Neural cell (in vitro differentiated cells): ENCODE measurements at regions not wholly inside any gene's neighbourhood (a gene's known extent, or its start where the extent isn't known, plus 50 kb on each side); places are given as distances from the start of the nearest gene placed in this dataset.

Experiments
- EZH2 ChIP-seq: fragments of 200-600, 300-800 bp; shearing (Covaris generic), sonication (generic); IDR thresholded peaks from 2 replicates; pipeline ENCODE4 v1.6.1; 2014; ENCODE audit warnings: antibody characterized with exemption, low read length, borderline replicate concordance, mild to moderate bottlenecking; ENCODE audit not compliant: insufficient read depth, poor library complexity, severe bottlenecking
- MXI1 ChIP-seq: fragments of 450-650 bp; conservative IDR thresholded peaks from 2 replicates; pipeline ENCODE4 v1.6.1; 2014; ENCODE audit warnings: antibody characterized with exemption, mild to moderate bottlenecking; ENCODE audit not compliant: poor library complexity, severe bottlenecking
- POLR2AphosphoS5 ChIP-seq: IDR thresholded peaks from 2 replicates; pipeline ENCODE4 v1.6.1; 2012
- TAF1 ChIP-seq: IDR thresholded peaks from 2 replicates; pipeline ENCODE4 v1.6.1; 2012; ENCODE audit warnings: low read depth
- TF ChIP-seq, protein P1 (sequence below): fragments of 450-650 bp; IDR thresholded peaks from 2 replicates; pipeline ENCODE4 v1.5.1; 2014; ENCODE audit warnings: antibody characterized with exemption, mild to moderate bottlenecking, moderate library complexity; ENCODE audit not compliant: poor library complexity, severe bottlenecking

DNA sequence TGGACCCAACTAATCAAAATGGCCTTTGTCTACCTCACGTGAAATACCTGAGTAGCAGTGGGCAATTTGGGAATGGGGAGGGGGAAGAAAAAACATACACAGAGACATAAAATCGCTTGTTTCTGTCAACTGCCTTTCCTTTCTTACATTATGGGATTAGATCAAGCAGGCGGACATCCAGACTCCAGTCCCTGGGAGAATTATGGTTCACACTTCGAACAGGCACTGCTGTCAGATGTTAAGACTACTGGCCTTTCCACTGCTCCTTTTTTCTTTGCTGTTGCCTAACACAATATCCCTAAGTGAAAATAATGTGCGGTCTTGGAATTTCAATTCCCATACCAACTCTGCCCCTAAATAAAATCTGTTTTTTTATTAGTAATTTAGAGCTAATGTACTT, 1719.7 kb upstream of the SLC10A2 start:
- TF ChIP-seq POLR2AphosphoS5 (no peak), EZH2 (no peak), TAF1 (no peak), MXI1 (no peak)
- TF ChIP-seq, protein P1, sequence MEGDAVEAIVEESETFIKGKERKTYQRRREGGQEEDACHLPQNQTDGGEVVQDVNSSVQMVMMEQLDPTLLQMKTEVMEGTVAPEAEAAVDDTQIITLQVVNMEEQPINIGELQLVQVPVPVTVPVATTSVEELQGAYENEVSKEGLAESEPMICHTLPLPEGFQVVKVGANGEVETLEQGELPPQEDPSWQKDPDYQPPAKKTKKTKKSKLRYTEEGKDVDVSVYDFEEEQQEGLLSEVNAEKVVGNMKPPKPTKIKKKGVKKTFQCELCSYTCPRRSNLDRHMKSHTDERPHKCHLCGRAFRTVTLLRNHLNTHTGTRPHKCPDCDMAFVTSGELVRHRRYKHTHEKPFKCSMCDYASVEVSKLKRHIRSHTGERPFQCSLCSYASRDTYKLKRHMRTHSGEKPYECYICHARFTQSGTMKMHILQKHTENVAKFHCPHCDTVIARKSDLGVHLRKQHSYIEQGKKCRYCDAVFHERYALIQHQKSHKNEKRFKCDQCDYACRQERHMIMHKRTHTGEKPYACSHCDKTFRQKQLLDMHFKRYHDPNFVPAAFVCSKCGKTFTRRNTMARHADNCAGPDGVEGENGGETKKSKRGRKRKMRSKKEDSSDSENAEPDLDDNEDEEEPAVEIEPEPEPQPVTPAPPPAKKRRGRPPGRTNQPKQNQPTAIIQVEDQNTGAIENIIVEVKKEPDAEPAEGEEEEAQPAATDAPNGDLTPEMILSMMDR, result no peak
